HG03060 (cell line): ENCODE measurements at regions not wholly inside any gene's neighbourhood (a gene's known extent, or its start where the extent isn't known, plus 50 kb on each side); places are given as distances from the start of the nearest gene placed in this dataset.
"Not testable (repeated sequence)": the region's sequence is repeated elsewhere in the genome, so short reads cannot be mapped to it uniquely, and the experiment has no call there.

Experiments used
- ATAC-seq: cut with Tn5 transposase; IDR thresholded peaks from one replicate; pipeline ENCODE4 v1.9.1; 2021; ENCODE audit warnings: low read depth, moderate number of reproducible peaks; ENCODE audit not compliant: unreplicated experiment

- not testable (repeated sequence) for ATAC-seq
These were observed 69.2 kb upstream of the NOTCH2NLA start for GRCh38 chr1:146297781-146298574.

GRCh38 chr1:146292940-146293936 lies 64.4 kb upstream of the NOTCH2NLA start:
- not testable (repeated sequence) for ATAC-seq

- not testable (repeated sequence) for ATAC-seq
These were observed 63.6 kb upstream of the NOTCH2NLA start for GRCh38 chr1:146292424-146292823.

- ATAC-seq, result not testable (repeated sequence)
These were observed 59.1 kb upstream of the NOTCH2NLA start for GRCh38 chr1:146287881-146288280.

- not testable (repeated sequence) for ATAC-seq
These were observed 55.9 kb upstream of the NOTCH2NLA start for GRCh38 chr1:146284760-146285159.

GRCh38 chr1:146283527-146283880 lies 54.7 kb upstream of the NOTCH2NLA start:
- not testable (repeated sequence) for ATAC-seq

GRCh38 chr1:146282807-146283526 lies 54.1 kb upstream of the NOTCH2NLA start:
- ATAC-seq, result peak; percentile 50

- not testable (repeated sequence) for ATAC-seq
These were observed 52.7 kb upstream of the NOTCH2NLA start for GRCh38 chr1:146281522-146281921.

GRCh38 chr1:146278758-146279157 lies 49.9 kb upstream of the NOTCH2NLA start:
- ATAC-seq, result not testable (repeated sequence)
